ENCODE measurements at regions not wholly inside any gene's neighbourhood (a gene's known extent, or its start where the extent isn't known, plus 50 kb on each side); places are given as distances from the start of the nearest gene placed in this dataset.

DNA sequence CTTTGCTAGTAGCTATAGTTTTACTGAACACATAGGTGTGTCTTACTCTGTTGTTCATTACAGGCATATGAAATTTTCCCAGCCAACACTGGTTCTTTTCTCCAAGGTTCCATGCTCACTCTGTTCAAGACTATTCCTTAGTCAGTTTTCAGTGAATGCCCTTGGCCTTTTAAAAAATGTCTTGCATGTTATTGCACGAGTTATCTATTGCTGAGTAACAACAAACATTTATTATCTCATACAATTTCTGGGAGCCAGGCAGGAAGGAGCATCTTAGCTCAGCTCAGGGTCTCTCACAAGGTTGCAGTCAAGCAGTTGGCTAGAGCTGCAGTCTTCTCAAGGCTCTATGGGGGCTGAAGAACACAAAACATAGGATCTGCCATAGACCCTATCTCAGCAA, 223.5 kb downstream of the BTG1 start:
- no peak for DNase-seq (ENCODE audit: low read depth)

GRCh38 chr12:91921555-91921954, 224.1 kb downstream of the BTG1 start:
- no peak for DNase-seq (ENCODE audit: low read depth)

GRCh38 chr12:91920741-91921140, 224.9 kb downstream of the BTG1 start:
- no peak for DNase-seq (ENCODE audit: low read depth)

DNA sequence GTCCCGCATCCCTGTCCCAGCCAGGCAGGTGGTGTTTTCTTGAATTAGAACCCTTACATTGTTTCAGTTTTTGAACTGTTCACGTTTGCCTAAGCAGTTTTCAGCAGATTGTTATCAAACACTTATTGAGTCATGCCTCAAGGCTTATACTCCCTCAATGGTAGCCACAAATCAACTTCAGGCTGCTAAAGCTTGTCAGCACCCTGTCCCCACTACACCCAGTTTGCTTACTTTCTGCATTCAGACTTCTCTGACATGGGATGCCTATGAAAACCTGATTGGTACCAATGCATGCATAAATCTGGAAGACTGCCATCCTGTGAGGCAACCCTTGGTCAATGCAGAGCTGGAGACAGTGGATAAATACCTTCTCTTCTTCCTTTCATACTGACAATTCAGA, 225.4 kb downstream of the BTG1 start:
- DNase-seq (ENCODE audit: low read depth), result no peak

DNA sequence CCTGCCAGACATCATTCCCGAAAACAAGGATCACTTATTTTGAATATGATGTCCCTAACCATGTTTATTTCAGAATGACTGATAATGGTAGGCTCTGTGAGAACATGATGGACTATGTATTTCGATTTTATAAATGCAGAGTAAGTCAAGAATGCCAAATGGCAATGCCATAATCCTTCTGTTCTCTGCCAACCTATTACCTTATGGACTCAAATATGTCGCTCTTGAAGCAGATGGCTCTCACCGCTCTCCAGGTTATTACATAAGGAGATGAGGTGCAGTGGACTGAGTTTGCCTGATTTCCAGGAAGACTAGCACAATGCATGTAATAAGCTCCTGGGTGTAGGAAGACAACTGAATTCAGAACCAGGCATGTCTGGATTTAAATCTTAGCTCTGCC, 227.2 kb downstream of the BTG1 start:
- no peak for DNase-seq (ENCODE audit: low read depth)

DNA sequence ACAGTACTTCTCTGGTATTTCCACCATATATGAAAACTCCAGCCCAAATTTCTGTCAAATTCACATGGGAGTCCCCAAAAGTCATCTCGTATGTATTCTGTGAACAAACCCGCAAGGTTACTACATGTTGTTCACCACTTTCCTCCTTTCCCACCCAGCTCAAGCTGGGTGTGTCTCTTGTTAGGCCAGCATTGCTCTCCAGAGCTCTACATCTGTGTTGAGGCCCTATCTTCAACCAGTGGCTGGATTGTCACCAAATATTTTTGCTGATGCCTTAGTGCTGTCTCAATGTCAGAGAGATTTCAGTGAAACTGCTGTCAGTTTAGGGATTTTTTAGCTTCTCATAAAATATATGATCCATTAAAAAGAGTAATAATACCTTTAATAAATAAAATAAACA, 230.9 kb downstream of the BTG1 start:
- DNase-seq (ENCODE audit: low read depth), result no peak

DNA sequence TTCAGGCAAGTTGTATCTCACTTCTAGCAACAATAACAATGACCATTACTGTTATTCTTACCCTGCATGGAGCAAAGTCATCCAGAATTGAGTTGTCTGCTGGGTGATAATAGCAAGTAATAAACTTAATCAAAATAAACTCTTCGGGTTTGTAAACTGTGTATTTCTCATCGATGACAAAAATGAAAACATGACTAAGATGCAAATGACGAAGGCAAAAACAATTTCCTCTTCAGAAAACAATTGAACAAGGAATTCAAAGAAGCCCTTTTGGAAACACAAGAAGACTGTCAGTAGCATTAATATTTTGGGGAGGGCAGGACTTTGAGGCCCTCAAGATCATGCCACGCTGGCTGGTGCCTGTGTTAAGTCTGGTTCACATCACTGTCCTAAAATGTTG, 232.0 kb downstream of the BTG1 start:
- DNase-seq (ENCODE audit: low read depth), result no peak

GRCh38 chr12:91913124-91913523, 232.5 kb downstream of the BTG1 start:
- no peak for DNase-seq (ENCODE audit: low read depth)

- DNase-seq (ENCODE audit: low read depth), result no peak
These were observed 233.5 kb downstream of the BTG1 start for GRCh38 chr12:91912178-91912577.

GRCh38 chr12:91910871-91911388, 234.7 kb downstream of the BTG1 start:
- DNase-seq (ENCODE audit: low read depth), result no peak

GRCh38 chr12:91902860-91903683, 242.6 kb downstream of the BTG1 start:
- no peak for DNase-seq (ENCODE audit: low read depth)

GRCh38 chr12:91901381-91902074, 244.1 kb downstream of the BTG1 start:
- no peak for DNase-seq (ENCODE audit: low read depth)

DNA sequence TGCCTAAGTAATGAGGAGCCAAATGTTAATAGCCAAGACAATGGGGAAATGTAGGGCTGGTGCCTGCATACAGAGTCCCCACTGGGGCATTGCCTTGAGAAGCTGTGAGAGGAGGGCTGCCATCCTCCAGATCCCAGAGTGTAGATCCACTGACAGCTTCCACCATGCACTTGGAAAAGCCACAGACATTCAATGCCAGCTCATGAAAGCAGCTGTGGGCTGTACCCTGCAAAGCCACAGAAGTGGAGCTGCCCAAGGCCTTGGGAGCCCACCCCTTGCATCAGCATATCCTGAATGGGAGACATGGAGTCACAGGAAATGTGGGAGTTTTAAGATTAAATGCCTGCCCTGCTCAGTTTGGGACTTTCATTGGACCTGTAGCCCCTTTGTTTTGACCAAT, 244.7 kb downstream of the BTG1 start:
- DNase-seq (ENCODE audit: low read depth), result no peak

GRCh38 chr12:91899056-91899455, 246.6 kb downstream of the BTG1 start:
- no peak for DNase-seq (ENCODE audit: low read depth)

DNA sequence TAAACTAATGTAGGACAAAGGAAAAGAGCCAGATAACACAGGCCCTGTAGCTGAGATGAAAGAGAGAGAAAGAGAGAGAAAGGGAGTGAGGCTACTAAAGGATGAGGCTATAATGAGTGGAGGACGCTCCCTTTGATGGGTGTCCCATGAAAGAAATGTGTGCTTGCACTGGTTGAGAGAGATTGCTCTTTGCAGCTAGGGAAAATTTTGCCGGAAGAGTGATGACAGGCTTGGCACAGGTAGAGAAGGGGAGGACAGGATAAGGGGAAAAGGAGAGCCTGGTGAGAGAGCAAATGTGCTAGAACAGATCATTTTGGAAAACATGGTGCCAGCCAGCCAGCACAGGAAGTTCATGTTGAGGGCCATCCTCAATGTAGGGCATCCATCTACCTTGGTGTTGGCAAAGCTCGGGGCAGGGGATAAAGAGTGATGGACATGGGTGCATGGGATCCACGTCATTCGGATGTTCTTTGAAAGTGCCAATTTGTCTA, 248.6 kb downstream of the BTG1 start:
- no peak for DNase-seq (ENCODE audit: low read depth)

- no peak for DNase-seq (ENCODE audit: low read depth)
These were observed 249.2 kb downstream of the BTG1 start for GRCh38 chr12:91896286-91897024.

DNA sequence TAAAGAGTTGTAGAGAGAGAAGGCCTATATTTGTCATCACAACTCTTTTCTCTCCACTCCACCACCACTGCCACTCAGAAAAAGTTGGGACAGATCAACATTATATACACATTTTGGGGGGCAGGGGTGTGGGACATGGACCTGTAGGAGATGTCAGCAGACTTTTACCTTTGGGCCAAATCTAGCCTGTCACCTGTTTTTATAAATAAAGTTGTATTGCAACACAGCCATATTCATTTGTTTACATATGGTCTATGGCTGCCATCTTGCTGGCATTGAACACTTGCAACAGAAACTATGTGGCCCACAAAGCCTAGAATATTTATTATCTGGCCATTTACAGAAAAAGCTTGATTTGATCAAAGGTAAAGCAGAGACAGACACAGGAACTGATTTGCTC, 250.7 kb downstream of the BTG1 start:
- no peak for DNase-seq (ENCODE audit: low read depth)

DNA sequence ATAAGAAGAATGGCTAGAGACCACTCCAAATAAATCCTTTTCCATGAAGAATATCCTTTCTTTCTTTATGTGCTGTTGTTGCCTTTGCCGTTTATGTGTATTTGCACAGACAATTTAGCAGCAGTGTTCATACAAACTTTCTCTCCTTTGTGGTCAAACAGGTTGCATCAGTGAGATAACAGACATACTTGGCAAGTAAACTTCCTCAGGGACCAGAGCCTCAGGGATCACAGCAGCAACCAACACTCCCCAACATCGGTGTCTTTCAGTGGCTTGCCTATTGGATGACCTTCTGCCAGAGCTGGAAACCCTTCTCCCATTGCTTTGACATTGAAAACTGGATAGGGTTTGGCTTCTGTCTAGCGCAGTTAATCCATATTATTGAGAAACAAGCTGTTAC, 252.2 kb downstream of the BTG1 start:
- DNase-seq (ENCODE audit: low read depth), result no peak

DNA sequence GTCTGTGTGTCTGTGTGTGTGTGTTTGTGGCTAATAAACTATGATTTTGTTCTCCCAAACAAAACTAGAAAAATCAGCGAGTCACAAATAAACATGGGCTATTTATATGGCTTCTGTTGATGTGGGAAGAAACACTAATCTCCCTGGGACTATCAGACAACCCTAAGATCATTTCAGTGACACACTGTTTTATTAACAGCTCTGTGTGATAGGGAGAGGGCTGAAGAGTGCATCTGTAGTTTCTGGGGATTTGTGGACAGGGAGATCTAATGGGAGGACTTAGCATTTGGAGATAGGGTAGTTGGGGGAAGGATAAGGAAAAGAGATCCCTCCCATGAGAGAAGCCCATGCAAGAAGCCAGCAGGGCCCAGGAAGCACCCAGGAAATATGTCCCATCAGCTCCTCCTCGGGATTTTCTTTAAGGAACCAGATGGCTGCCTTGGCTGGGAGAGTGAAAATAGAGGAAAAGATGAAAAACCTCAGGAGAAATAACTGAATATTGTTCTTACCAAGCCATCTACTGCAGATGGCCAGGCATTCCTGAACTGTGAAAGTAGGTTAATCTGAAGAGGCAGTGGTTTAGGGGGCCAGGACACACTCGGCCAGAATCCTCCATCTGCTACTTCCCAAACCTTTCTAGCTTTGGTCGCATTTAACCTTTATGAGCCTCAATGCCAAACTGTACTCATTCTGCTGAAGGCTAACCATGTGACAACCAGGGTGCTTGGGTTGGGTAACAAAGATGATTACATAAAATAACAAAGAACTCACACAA, 253.4 kb downstream of the BTG1 start:
- no peak for DNase-seq (ENCODE audit: low read depth)

DNA sequence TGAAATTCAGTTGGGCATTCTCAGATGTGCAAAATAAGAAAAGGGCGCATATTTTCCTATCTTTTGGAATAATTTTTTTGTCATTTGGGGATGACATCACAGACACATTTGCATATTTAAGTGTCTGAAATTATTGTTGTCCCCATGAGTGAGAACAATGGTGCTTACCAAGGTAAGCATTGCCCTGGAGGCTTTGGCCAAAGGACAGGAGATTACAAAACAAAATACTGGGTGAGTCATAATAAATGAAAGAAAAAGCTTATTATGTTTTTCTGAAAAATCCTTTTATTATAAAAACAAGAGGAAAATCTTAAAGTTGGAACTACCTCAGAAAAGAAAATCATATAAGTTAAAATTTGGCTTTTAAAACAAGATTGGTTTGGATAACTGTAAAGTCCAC, 254.9 kb downstream of the BTG1 start:
- no peak for DNase-seq (ENCODE audit: low read depth)

DNA sequence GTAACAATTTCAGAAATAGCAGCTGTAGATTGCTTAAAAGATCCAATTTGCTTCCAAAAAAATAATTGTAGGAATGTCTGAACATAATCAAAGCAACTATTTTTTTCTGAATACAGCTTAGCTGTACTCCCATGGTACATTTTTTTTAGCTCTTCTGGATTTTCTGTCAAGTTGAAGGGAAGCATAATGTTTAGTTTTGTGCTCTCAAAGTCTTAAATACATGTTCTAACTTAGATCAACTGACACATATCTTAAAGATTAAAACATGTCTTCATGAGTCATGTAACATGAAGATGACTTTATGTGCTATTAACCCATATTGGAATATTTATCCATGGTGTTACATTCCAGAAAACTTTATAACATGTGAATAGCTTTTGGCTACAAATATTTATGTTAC, 255.7 kb downstream of the BTG1 start:
- DNase-seq (ENCODE audit: low read depth), result no peak

- no peak for DNase-seq (ENCODE audit: low read depth)
These were observed 256.6 kb downstream of the BTG1 start for GRCh38 chr12:91889059-91889458.
